GM23248 (cell line): ENCODE measurements at regions not wholly inside any gene's neighbourhood (a gene's known extent, or its start where the extent isn't known, plus 50 kb on each side); places are given as distances from the start of the nearest gene placed in this dataset.

Experiments
- EZH2 ChIP-seq: fragments of 200-600 bp; sonication (generic); IDR thresholded peaks from 2 replicates; pipeline ENCODE4 v1.6.1; 2018; ENCODE audit warnings: antibody characterized with exemption, mild to moderate bottlenecking; ENCODE audit not compliant: insufficient read depth, poor library complexity, severe bottlenecking
- EZH2phosphoT487 ChIP-seq: fragments of 200-600 bp; sonication (generic); IDR thresholded peaks from 2 replicates; pipeline ENCODE4 v1.6.1; 2018; ENCODE audit warnings: antibody characterized with exemption, moderate library complexity, mild to moderate bottlenecking, low read depth; ENCODE audit not compliant: insufficient read depth

- TF ChIP-seq EZH2 (no peak), EZH2phosphoT487 (no peak)
Measured at GRCh38 chr5:26321278-26321677, 717.1 kb downstream of the CDH9 start.
